ENCODE measurements at regions not wholly inside any gene's neighbourhood (a gene's known extent, or its start where the extent isn't known, plus 50 kb on each side); places are given as distances from the start of the nearest gene placed in this dataset.
"Not testable (repeated sequence)": the region's sequence is repeated elsewhere in the genome, so short reads cannot be mapped to it uniquely, and the experiment has no call there.

DNA sequence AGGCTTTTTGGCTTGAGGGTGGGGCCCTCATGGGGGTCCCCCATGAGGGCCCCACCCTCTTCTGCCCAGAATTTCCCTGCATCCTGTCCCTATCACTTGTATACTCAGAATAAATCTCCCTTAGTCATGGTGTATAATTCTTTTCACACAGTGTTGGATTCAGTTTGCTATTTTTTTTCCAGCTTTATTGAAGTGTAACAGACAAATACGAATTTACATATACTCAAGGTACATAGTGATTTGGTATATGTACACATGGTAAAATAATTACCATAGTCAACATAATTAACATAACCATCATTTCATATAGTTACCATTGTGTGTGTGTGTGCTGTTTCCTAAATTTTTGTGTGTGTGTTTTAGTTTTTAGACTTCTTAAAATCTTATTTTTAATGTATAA, 289.4 kb downstream of the CNTNAP3B start:
- DNase-seq; in situ Hi-C loops (cut with MboI; ENCODE audit: low pct_unique_long_range_greater_than_20kb, low sequenced_read_pairs): not testable (repeated sequence)

DNA sequence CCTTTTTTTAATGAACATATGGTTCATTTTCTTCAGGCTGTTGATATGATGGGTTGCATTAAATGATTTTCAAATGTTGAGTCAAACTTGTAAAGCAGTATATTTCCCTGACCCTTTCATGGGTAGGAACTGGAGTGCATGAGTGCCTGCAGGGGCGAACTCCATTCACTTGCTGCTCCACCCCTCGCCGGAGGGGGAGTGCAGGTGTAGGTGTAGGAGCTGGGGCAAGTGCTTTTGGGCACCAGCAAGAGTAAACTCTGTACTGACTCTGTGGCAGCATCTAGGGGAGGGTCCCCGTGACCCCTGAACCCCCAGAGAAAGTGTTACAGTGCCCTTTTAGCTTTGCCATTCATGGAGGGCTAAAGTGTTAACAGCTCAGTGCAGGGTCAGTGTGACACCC, 290.3 kb downstream of the CNTNAP3B start:
- in situ Hi-C loops (cut with MboI; ENCODE audit: low pct_unique_long_range_greater_than_20kb, low sequenced_read_pairs); DNase-seq: not testable (repeated sequence)

DNA sequence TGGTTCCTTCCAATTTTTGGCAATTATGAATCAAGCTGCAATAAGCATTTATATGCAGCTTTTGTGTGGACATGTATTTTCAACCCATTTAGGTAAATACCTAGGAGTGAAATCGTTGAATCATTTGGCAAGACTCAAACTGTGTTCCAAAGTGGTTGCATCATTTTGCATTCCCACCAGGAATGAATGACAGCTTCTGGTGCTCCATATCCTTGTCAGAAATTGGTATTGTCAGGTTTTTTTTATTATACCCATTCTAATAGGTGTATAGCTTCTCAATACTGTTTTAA, 290.7 kb downstream of the CNTNAP3B start:
- in situ Hi-C loops (cut with MboI; ENCODE audit: low pct_unique_long_range_greater_than_20kb, low sequenced_read_pairs); DNase-seq: not testable (repeated sequence)

DNA sequence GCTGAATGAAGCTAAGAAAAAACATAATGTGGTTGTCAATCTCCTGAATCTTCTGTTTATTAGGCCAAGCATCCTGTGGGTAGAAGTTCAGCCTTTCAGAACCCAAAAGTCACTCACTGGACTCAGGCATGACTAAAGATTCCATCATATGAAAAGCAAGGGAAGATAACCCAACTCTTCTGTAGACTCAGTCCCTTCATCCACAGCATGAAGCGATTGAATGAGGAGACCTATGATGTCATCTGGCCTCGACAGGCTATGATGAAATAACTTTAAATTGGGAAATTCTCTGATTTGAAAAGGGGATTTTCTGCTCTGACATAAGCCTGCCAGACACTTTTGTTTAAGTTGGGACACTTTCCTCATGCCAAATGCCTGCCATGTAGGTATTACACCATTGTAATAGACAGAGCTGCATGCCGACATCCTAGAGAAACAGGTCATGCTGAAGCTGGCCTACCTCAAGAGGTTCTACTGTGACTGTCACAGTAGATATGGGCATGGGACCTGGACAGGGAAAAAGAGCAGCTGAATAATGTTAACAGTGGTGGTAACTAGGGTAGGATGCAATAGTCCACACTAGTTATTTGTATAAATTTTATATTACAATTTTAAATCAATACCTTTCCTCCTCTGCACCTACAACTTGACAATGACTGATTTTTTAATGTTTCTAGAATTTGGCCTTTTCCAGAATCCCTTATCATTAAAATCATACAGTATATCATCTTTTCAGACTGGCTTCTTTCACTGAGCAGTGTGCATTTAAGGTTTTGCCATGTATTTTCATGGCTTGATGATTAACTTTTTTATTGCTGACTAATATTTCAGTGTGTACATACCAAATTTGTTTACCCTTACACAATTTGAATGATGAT, 291.3 kb downstream of the CNTNAP3B start:
- DNase-seq; in situ Hi-C loops (cut with MboI; ENCODE audit: low pct_unique_long_range_greater_than_20kb, low sequenced_read_pairs): not testable (repeated sequence)

DNA sequence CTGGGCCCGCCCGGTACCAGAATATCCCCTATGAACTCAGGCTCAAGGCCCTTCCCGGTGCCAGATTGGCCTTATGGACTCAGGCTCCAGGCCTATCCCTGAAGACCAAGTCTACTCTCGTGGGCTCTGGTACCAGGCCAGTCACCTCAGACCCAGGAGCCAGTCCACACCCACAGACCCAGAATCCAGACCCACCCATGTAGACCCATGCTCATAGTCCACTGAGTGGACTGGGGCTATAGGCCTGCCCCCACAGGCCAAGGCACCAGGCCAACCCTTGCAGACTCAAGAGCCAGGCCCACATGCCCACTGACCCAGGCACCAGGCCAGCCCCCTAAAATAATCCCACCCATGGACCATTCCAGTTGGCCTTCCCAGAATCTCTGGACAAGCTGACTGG, 296.1 kb downstream of the CNTNAP3B start:
- DNase-seq; in situ Hi-C loops (cut with MboI; ENCODE audit: low pct_unique_long_range_greater_than_20kb, low sequenced_read_pairs): not testable (repeated sequence)

DNA sequence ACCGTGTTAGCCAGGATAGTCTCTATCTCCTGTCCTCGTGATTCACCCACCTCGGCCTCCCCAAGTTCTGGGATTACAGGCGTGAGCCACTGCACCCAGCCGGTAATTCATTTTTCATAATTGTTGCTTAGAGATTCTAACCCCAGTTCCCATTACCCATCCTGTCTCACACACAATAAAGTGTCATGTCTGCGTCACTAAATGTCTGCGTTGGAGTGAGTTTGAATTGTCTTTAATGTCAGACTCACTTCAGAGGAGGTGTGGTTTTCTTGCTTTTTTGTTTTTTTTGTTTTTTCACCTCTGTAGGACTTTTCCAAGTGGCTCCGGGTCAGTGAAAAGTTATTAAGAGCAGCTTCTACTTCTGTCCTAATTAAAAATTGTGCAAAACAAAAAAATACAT, 304.5 kb downstream of the CNTNAP3B start:
- DNase-seq; in situ Hi-C loops (cut with MboI; ENCODE audit: low pct_unique_long_range_greater_than_20kb, low sequenced_read_pairs): not testable (repeated sequence)

DNA sequence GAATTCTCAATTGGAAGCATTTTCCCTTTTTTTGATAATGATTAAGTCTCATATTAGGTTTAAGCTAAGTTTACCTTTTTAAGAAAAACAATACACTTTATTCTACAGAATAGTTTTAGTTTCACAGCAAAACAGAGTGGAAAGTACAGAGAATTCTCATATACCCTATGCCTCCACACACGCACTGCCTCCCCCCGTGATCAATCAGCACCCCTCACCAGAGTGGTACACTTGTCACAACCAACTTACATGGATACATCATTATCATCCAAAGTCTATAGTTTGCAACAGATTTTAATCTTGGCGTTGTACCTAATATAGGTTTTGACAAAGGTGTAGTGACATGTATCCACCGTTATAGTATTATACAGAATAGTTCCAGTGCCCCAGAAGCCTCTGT, 326.5 kb downstream of the CNTNAP3B start:
- DNase-seq; in situ Hi-C loops (cut with MboI; ENCODE audit: low pct_unique_long_range_greater_than_20kb, low sequenced_read_pairs): not testable (repeated sequence)

DNA sequence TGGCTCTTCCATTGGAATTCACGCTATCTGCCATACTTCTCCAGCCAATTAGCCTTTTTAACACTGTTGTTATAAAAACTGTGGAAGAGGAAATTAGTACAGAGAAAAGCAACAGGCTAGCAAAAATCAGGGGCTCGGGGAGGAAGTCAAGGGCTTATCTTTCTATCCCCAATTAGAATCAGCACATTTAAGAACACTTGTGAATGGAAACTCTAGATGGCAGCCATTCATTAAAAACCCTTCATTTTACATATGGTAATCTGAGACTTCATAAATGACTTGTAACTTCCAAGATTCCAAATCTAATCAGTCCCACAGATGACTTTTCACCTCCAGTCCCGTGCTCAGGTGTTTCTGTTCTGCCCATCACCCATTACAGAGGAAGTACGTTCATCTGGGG, 330.5 kb downstream of the CNTNAP3B start:
- in situ Hi-C loops (cut with MboI; ENCODE audit: low pct_unique_long_range_greater_than_20kb, low sequenced_read_pairs); DNase-seq: not testable (repeated sequence)

DNA sequence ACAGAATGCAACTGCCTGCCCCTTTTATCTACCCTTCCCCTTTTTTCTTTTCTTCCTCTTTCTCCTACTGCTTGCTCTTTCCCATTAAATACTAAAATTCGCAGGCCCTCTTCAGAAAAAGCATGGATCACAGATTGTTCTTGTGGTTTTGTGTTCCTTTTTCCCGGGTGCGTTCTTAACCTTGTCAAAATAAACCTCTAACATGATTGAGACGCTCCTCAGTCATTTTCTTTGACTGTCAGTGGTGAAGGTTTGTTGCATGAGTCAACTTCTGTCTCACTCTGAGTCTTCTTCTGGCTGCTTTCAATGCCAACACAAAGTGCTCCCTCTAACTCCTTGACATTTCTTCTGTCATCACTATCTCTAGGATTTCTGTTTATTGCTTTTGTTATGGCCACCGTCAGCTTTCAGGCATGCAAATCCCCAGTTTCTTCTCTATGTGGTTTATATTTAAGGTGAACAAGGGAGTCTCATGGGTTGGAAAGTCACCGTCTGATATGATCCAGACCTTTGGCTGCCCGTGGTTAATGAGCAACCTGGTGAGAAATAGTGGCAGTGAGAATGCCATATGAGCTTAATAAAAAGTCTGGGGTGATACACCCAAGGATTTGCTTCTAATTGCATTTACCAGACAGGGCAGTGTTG, 338.4 kb downstream of the CNTNAP3B start:
- DNase-seq = peak; percentile 54
- in situ Hi-C loops (cut with MboI; ENCODE audit: low pct_unique_long_range_greater_than_20kb, low sequenced_read_pairs) = not testable (repeated sequence)

DNA sequence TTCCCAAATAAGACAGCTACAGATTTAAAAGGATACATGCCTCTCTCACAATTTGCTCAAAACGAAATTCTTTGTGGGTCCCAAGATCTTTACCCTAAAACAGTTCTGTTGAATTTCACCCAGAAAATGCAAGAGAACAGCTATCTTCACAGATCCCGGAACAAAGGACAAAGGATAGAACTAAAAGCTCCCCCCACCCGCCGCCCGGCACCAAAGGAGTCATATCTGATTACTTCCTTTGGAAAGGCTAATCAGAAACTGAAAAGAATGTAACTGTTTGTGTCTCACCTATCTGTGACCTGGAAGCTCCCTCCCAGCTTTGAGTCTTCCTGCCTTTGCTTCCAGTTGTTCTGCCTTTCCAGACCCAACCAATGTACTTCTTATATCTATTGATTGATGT, 339.2 kb downstream of the CNTNAP3B start:
- DNase-seq; in situ Hi-C loops (cut with MboI; ENCODE audit: low pct_unique_long_range_greater_than_20kb, low sequenced_read_pairs): not testable (repeated sequence)

DNA sequence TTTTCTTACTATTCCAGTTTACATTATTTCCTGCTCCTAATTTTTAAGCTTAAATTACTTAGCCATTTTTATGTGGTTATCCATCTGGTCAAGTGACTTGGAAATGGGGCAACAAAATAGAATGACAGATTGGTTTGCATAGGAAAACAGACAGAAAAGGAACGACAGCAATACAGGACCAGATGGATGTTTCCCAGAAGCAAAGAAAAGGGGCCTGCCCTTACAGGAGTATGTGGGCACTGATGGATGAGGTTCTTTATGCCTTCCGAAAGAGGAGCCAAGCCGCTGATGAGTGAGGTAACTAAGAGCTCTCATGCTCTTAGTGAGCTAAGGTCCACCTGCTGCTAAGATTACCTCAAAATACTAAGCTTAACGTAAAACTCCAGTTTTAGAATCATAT, 339.8 kb downstream of the CNTNAP3B start:
- in situ Hi-C loops (cut with MboI; ENCODE audit: low pct_unique_long_range_greater_than_20kb, low sequenced_read_pairs); DNase-seq: not testable (repeated sequence)

DNA sequence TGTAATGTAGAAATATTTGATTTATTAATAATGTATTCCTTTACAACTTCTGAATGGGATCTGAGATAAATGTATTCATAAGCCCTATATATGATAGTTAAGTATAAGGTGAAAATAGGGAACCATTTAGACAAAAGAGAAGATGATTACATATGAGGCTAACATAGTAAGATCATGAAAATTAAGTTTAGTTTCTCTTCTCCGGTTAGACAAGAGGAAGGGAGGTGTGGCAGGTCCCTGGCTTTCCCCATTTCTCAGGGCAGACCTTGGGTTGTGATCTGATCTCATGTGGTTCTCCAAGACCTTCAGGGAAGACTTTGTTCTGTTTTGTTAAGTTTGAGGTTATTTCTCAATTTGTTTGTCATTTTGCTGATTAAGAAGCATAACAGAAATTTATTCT, 341.3 kb downstream of the CNTNAP3B start:
- DNase-seq; in situ Hi-C loops (cut with MboI; ENCODE audit: low pct_unique_long_range_greater_than_20kb, low sequenced_read_pairs): not testable (repeated sequence)

DNA sequence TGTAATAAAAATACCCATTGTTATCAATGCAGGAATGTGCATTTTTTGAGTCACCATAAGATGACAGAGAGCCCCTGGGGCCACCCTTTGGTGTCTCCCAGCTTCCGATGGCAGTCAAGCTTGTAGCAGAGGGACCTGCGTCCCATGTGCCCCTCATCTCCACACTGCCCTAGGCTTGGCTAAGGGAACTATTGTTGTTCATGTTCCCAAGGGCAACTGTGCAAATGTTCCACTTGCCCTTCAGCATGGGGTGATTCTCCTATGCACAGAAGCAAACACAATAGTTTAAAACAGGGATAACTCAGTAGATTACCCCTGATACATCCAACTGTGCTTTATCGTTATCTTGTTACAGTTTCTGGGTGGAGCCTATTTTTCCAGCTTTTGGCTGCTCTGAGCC, 342.0 kb downstream of the CNTNAP3B start:
- DNase-seq; in situ Hi-C loops (cut with MboI; ENCODE audit: low pct_unique_long_range_greater_than_20kb, low sequenced_read_pairs): not testable (repeated sequence)

DNA sequence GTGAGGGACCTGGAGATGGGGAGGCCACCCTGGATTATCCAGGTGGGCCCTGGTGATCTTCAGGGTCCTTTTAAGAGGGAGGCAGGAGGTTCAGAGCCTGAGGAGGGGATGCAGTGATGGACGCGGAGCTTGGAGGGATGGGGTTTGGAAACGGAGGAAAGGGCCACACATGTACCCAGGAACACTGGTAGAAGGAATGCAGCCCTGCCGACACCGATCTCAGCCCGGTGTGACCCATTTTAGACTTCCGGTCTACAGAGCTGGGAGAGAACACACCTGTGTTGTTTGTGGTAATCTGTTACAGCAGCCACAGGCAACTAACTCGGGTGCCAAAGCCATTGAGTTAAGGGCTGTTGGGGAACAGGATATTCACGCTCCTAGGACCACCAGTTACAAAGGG, 345.2 kb downstream of the CNTNAP3B start:
- in situ Hi-C loops (cut with MboI; ENCODE audit: low pct_unique_long_range_greater_than_20kb, low sequenced_read_pairs); DNase-seq: not testable (repeated sequence)

DNA sequence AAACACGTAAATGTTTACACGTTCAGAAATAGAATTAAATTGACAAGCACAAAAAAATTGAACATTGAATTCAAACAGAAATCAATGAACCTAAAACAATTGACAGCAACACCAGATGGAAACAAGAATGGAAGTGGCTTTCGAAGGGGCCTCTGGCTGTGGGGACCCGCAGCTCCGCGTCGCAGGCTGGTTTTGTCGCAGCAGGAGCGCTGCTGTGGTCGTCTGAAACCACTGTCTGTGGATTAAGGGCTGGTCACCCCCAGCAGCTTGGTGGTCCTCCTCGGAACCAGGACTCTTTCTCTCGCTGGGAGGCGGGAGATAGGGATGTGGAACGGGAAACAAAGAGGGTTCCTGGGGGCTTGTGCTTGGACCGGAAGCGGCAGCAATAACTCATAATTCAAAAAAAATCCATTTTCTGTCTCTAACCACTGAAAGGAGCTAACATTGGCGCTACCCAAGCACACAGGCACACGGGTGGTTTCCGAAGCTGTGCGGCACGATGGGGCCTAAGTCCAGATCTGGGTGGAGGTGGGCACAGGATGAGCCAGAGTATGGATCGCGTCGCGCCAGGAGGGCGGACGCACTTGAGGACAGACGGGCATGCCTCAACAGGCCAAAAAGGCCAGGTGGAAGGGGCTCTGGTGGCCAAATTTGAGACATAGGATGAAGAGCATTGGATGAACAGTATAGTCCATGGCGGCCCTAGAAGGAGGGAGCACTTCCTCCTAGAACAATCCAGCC, 346.0 kb downstream of the CNTNAP3B start:
- in situ Hi-C loops (cut with MboI; ENCODE audit: low pct_unique_long_range_greater_than_20kb, low sequenced_read_pairs); DNase-seq: not testable (repeated sequence)

DNA sequence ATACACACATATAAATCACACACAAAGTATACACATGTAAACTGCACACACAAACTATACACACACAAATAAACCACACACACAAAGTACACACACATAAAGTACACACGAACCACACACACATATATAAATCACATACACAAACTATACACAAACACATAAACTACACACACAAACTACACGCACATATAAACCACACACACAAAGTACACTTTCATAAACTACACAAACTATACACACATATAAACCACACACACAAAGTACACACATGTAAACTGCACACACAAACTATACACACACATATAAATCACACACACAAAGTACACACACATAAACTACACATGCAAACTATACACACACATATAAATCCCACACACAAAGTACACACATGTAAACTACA, 347.3 kb downstream of the CNTNAP3B start:
- in situ Hi-C loops (cut with MboI; ENCODE audit: low pct_unique_long_range_greater_than_20kb, low sequenced_read_pairs); DNase-seq: not testable (repeated sequence)

DNA sequence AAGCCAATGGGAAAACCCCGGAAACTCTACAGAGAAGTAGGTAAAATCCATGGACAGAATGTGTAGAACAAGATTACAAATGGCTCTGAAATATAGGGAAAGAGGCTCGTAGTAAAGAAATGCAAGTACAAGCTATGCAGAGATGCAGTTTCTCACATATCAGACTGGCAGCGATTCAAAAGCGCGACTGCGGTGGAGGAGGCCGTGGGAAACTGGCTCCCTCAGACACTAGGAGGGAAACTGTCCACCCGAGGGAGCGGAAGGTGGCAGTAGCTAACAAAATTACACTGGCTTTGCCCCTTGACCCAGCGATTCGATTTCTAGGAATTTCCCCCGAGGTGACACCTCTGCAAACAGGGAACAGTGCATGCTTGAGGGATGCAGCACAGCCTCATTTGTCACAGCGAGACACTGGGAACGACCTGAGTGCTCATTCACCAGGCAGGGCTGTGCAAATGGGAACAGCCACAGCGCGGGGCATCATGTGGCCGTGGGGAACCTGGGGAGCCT, 349.3 kb downstream of the CNTNAP3B start:
- in situ Hi-C loops (cut with MboI; ENCODE audit: low pct_unique_long_range_greater_than_20kb, low sequenced_read_pairs); DNase-seq: not testable (repeated sequence)

DNA sequence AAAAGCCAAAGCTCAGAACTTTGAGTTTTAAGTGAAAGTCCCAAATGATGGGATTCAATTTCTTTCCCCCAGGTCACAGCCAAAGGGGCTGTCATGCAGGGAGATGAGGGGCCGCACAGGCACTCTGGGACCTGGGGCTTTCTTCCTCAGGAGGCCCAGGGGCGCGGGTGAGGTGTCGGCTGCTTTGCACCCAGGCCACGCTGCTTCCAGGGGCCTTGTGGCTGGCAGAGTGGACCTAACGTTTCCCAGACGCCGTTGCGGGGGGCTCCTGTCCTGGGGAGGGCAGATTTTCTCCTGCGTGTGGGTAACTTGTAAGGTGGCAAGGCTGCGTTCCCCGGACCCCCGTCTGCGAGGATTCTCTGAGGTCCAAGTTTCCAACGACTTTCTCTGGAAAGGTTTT, 350.0 kb downstream of the CNTNAP3B start:
- in situ Hi-C loops (cut with MboI; ENCODE audit: low pct_unique_long_range_greater_than_20kb, low sequenced_read_pairs); DNase-seq: not testable (repeated sequence)

DNA sequence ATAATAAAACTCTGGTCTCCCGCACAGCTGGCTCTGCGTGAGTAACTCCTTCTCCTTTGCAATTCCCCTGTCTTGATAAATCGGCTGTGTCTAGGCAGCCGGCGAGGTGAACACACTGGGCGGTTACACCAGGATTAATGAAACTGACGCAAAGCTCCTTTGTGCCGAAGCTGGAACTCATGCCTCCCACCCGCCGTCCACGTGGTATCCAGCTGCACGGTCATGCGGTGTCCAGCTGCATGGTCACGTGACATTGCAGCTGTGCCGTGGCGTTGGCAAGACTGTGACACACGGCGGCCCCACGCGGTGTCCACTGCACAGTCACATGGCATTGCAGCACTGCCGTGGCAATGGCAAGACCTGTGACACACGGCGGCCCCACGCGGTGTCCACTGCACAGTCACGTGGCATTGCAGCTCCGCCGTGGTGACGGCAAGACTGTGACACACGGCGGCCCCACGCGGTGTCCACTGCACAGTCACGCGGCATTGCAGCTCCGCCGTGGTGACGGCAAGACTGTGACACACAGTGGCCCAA, 350.6 kb downstream of the CNTNAP3B start:
- in situ Hi-C loops (cut with MboI; ENCODE audit: low pct_unique_long_range_greater_than_20kb, low sequenced_read_pairs); DNase-seq: not testable (repeated sequence)

Data from KBM-7 (cell line).